NT2/D1 (cell line): ENCODE measurements at regions not wholly inside any gene's neighbourhood (a gene's known extent, or its start where the extent isn't known, plus 50 kb on each side); places are given as distances from the start of the nearest gene placed in this dataset.

ENCODE experiments used
- SUZ12 ChIP-seq: IDR thresholded peaks from 2 replicates; pipeline ENCODE4 v1.6.1; 2011; ENCODE audit not compliant: insufficient read length, insufficient read depth; ENCODE audit errors: extremely low read depth
- YY1 ChIP-seq: IDR thresholded peaks from 2 replicates; pipeline ENCODE4 v1.6.1; 2011; ENCODE audit not compliant: insufficient read length, insufficient read depth

DNA sequence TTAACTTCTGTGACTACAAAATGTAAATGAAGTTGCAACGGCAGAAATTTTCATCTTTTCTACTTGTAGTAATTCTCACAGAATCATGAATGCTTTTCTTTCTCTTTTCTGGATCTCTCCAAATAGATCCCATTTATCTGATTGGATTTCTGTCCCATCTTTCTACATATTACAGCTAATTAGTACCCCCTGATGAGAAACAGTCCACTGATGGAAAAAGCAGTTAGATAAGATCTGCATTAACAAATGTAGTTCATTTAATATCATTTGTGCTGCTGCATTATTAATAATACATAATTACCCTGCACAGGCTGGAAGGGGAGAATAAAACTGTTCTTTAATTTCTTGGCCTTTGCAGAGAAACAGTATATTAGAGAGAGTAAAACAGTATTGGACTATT, 289.3 kb downstream of the TTLL7 start:
- TF ChIP-seq SUZ12 (no peak), YY1 (no peak)
